Endodermal cell (in vitro differentiated cells): ENCODE measurements at regions not wholly inside any gene's neighbourhood (a gene's known extent, or its start where the extent isn't known, plus 50 kb on each side); places are given as distances from the start of the nearest gene placed in this dataset.

ENCODE experiments used
- DNase-seq: peaks from one replicate; pipeline ENCODE4 v3.0.0-alpha.2; 2017
- H3K27ac ChIP-seq: 2 replicates; pipeline ENCODE4 v1.5.1; 2013; ENCODE audit warnings: mild to moderate bottlenecking, low read depth, low read length, moderate library complexity
- H3K27me3 ChIP-seq: 2 replicates; pipeline ENCODE4 v1.6.1; 2013; ENCODE audit warnings: mild to moderate bottlenecking, low read length, moderate library complexity; ENCODE audit not compliant: insufficient read depth, control insufficient read depth, poor library complexity, severe bottlenecking
- H3K36me3 ChIP-seq: 2 replicates; pipeline ENCODE4 v1.7.0; 2013; ENCODE audit warnings: mild to moderate bottlenecking, low read length, moderate library complexity; ENCODE audit not compliant: control insufficient read depth, insufficient read depth
- H3K4me1 ChIP-seq: one replicate; pipeline ENCODE4 v1.7.0; 2013; ENCODE audit warnings: low read length; ENCODE audit not compliant: control insufficient read depth, insufficient read depth
- H3K4me3 ChIP-seq: 2 replicates; pipeline ENCODE4 v1.5.1; 2013; ENCODE audit warnings: mild to moderate bottlenecking, low read length, moderate library complexity
- H3K9ac ChIP-seq: 2 replicates; pipeline ENCODE4 v1.6.1; 2013; ENCODE audit warnings: mild to moderate bottlenecking, low read length, moderate library complexity; ENCODE audit not compliant: poor library complexity, severe bottlenecking; ENCODE audit errors: extremely low read depth
- H3K9me3 ChIP-seq: 2 replicates; pipeline ENCODE4 v1.6.1; 2013; ENCODE audit warnings: mild to moderate bottlenecking, low read length, moderate library complexity; ENCODE audit not compliant: control insufficient read depth
- H3K27ac Mint-ChIP-seq: 2 replicates; pipeline ENCODE4 v1.8.0; 2020; ENCODE audit warnings: mixed read lengths
- H3K27me3 Mint-ChIP-seq: 2 replicates; pipeline ENCODE4 v1.8.0; 2021; ENCODE audit warnings: mild to moderate bottlenecking, mixed read lengths; ENCODE audit not compliant: insufficient read depth
- H3K36me3 Mint-ChIP-seq: 2 replicates; pipeline ENCODE4 v1.8.0; 2020; ENCODE audit warnings: low read depth, mixed read lengths
- H3K4me1 Mint-ChIP-seq: 2 replicates; pipeline ENCODE4 v1.8.0; 2020; ENCODE audit warnings: mixed read lengths
- H3K4me3 Mint-ChIP-seq: 2 replicates; pipeline ENCODE4 v1.8.0; 2020; ENCODE audit warnings: mild to moderate bottlenecking, moderate library complexity, mixed read lengths
- H3K9me3 Mint-ChIP-seq: 2 replicates; pipeline ENCODE4 v1.8.0; 2020; ENCODE audit warnings: mild to moderate bottlenecking, mixed read lengths
- WGBS, 2 experiments: methylation state at CpG; one replicate each; pipeline versions ENCODE4 v1.1.5 to v1.1.7; 2013; ENCODE audit warnings: missing lambda C conversion rate in 2 of 2, mixed read lengths in 1 of 2; ENCODE audit not compliant: insufficient coverage in 1 of 2, insufficient read length in 1 of 2; 5-methylcytosine and 5-hydroxymethylcytosine counted together
- TF ChIP-seq, protein P1 (sequence below): fragments of 200-600 bp; sonication (generic); conservative IDR thresholded peaks from 2 replicates; pipeline ENCODE4 v1.5.0; 2021; ENCODE audit warnings: antibody characterized with exemption, mild to moderate bottlenecking

GRCh38 chr10:47207281-47207615 is 92.7 kb upstream of the GDF10 start:
- no peak overlapping the region for H3K9ac ChIP-seq
- no peak overlapping the region for H3K27ac Mint-ChIP-seq
- H3K36me3 Mint-ChIP-seq: no peaks in the 10 kb centered on the region
- no peaks in the 10 kb centered on the region for H3K27me3 Mint-ChIP-seq
- H3K4me1 ChIP-seq: no peaks in the 10 kb centered on the region
- no peak overlapping the region for H3K4me3 ChIP-seq
- H3K36me3 ChIP-seq: no peaks in the 10 kb centered on the region
- peaks cover 3% of the 10 kb centered on the region for H3K9me3 ChIP-seq
- no peak overlapping the region for H3K4me3 Mint-ChIP-seq
- H3K4me1 Mint-ChIP-seq: peaks cover 3% of the 10 kb centered on the region
- H3K27ac ChIP-seq: no peak overlapping the region
- TF ChIP-seq, protein P1, sequence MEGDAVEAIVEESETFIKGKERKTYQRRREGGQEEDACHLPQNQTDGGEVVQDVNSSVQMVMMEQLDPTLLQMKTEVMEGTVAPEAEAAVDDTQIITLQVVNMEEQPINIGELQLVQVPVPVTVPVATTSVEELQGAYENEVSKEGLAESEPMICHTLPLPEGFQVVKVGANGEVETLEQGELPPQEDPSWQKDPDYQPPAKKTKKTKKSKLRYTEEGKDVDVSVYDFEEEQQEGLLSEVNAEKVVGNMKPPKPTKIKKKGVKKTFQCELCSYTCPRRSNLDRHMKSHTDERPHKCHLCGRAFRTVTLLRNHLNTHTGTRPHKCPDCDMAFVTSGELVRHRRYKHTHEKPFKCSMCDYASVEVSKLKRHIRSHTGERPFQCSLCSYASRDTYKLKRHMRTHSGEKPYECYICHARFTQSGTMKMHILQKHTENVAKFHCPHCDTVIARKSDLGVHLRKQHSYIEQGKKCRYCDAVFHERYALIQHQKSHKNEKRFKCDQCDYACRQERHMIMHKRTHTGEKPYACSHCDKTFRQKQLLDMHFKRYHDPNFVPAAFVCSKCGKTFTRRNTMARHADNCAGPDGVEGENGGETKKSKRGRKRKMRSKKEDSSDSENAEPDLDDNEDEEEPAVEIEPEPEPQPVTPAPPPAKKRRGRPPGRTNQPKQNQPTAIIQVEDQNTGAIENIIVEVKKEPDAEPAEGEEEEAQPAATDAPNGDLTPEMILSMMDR: no peak
- 80 to 90% methylated on average over 1 to 4 of the region's 4 CpGs for WGBS, 2 experiments
- DNase-seq: peak; percentile 24
- H3K9me3 Mint-ChIP-seq: peaks cover 4% of the 10 kb centered on the region
- no peaks in the 10 kb centered on the region for H3K27me3 ChIP-seq

DNA sequence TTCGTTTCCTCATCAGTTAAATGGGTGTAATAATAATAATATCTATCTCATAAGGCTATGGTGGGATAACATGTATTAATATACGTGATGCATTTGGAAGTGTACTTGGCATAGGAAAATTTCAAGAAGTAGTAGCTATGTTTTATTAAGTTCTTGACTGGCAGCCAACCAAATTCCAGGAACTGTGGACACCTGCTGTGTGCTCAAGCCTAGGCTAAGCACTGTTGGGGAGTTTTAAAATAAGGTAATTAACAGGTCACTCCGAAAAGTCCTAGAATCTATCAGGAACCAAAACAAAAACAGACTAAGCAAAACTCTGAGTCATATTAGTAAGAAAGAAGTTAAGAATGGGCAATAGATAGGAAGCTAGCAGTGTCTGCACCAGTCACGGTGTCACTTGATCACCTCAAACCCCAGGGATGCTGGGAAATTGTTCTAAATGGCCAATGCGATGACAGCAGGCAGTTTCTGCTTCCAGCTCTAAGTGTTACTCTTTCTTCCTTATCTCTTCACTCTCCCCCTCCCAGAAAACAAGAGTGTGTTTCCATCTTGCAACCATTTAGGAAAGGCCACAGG is 92.0 kb upstream of the GDF10 start:
- H3K9ac ChIP-seq: no peak overlapping the region
- H3K27me3 ChIP-seq: no peaks in the 10 kb centered on the region
- no peak overlapping the region for H3K27ac Mint-ChIP-seq
- peaks cover 3% of the 10 kb centered on the region for H3K4me1 Mint-ChIP-seq
- peak; percentile 31 for DNase-seq
- H3K9me3 ChIP-seq: peaks cover 10% of the 10 kb centered on the region
- no peaks in the 10 kb centered on the region for H3K27me3 Mint-ChIP-seq
- WGBS, 2 experiments: 87 to 96% methylated on average over 4 of the region's 5 CpGs
- H3K27ac ChIP-seq: no peak overlapping the region
- H3K36me3 ChIP-seq: no peaks in the 10 kb centered on the region
- H3K4me3 Mint-ChIP-seq: no peak overlapping the region
- H3K9me3 Mint-ChIP-seq: peaks cover 10% of the 10 kb centered on the region
- H3K4me3 ChIP-seq: no peak overlapping the region
- no peaks in the 10 kb centered on the region for H3K36me3 Mint-ChIP-seq
- TF ChIP-seq, protein P1: no peak
- no peaks in the 10 kb centered on the region for H3K4me1 ChIP-seq

DNA sequence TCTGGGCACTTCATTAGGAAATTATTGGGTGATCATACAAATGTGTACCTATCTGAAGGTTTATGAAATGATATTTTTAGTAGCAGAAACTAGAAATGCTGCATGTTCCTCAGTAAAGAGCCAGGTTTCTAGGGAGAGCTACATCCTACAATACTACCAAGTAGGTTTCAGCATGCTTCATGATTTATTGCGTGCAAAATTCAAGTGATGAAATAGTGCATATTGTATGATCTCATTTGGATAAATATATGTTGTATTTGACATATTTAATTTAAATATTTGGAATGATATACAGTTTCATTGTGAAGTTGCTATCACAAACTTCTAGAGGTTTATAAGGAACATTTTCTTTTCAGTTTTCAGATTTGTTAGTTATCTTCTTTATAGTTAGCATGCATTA is 90.5 kb upstream of the GDF10 start:
- H3K36me3 Mint-ChIP-seq: no peaks in the 10 kb centered on the region
- H3K27me3 Mint-ChIP-seq: no peaks in the 10 kb centered on the region
- no peak for DNase-seq
- H3K4me3 Mint-ChIP-seq: no peak overlapping the region
- H3K4me3 ChIP-seq: no peak overlapping the region
- no peak overlapping the region for H3K9ac ChIP-seq
- H3K4me1 Mint-ChIP-seq: peaks cover 3% of the 10 kb centered on the region
- no peaks in the 10 kb centered on the region for H3K4me1 ChIP-seq
- peaks cover 5% of the 10 kb centered on the region for H3K27me3 ChIP-seq
- peaks cover 12% of the 10 kb centered on the region for H3K9me3 ChIP-seq
- H3K27ac Mint-ChIP-seq: no peak overlapping the region
- H3K9me3 Mint-ChIP-seq: peaks cover 12% of the 10 kb centered on the region
- WGBS, 2 experiments: 75% methylated on average over 1 of the region's 1 CpG; no CpG with 5 or more reads in 1 of the 2 experiments
- H3K36me3 ChIP-seq: no peaks in the 10 kb centered on the region
- no peak overlapping the region for H3K27ac ChIP-seq
- TF ChIP-seq, protein P1: no peak
